ENCODE measurements at regions not wholly inside any gene's neighbourhood (a gene's known extent, or its start where the extent isn't known, plus 50 kb on each side); places are given as distances from the start of the nearest gene placed in this dataset.

- TF ChIP-seq, protein P1, sequence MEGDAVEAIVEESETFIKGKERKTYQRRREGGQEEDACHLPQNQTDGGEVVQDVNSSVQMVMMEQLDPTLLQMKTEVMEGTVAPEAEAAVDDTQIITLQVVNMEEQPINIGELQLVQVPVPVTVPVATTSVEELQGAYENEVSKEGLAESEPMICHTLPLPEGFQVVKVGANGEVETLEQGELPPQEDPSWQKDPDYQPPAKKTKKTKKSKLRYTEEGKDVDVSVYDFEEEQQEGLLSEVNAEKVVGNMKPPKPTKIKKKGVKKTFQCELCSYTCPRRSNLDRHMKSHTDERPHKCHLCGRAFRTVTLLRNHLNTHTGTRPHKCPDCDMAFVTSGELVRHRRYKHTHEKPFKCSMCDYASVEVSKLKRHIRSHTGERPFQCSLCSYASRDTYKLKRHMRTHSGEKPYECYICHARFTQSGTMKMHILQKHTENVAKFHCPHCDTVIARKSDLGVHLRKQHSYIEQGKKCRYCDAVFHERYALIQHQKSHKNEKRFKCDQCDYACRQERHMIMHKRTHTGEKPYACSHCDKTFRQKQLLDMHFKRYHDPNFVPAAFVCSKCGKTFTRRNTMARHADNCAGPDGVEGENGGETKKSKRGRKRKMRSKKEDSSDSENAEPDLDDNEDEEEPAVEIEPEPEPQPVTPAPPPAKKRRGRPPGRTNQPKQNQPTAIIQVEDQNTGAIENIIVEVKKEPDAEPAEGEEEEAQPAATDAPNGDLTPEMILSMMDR (conservative IDR thresholded peaks at IDR 0.05): no peak
- TF ChIP-seq ZFX (IDR thresholded peaks at IDR 0.05): no peak
Measured at GRCh38 chr5:53276825-53277224, 167.3 kb upstream of the MOCS2 start.

Measured in C4-2B (cell line).